HEK293T (cell line): ENCODE measurements at regions not wholly inside any gene's neighbourhood (a gene's known extent, or its start where the extent isn't known, plus 50 kb on each side); places are given as distances from the start of the nearest gene placed in this dataset.

ENCODE experiments used
- ARNT ChIP-seq: fragments of 450-650 bp; IDR thresholded peaks from 2 replicates; pipeline ENCODE4 v1.6.1; 2017; ENCODE audit warnings: mild to moderate bottlenecking
- ELF4 ChIP-seq: fragments of 450-650 bp; IDR thresholded peaks from 2 replicates; pipeline ENCODE4 v1.6.1; 2017; ENCODE audit warnings: antibody characterized with exemption
- FOXM1 ChIP-seq: fragments of 450-650 bp; IDR thresholded peaks from 2 replicates; pipeline ENCODE4 v1.6.1; 2017; ENCODE audit warnings: mild to moderate bottlenecking, borderline replicate concordance
- HDGF ChIP-seq: fragments of 450-650 bp; IDR thresholded peaks from 2 replicates; pipeline ENCODE4 v1.6.1; 2017; ENCODE audit warnings: antibody characterized with exemption, borderline replicate concordance
- LEF1 ChIP-seq: fragments of 450-650 bp; IDR thresholded peaks from 2 replicates; pipeline ENCODE4 v1.6.1; 2017; ENCODE audit warnings: mild to moderate bottlenecking, borderline replicate concordance
- TARDBP ChIP-seq: fragments of 450-650 bp; IDR thresholded peaks from 2 replicates; pipeline ENCODE4 v1.6.1; 2016

DNA sequence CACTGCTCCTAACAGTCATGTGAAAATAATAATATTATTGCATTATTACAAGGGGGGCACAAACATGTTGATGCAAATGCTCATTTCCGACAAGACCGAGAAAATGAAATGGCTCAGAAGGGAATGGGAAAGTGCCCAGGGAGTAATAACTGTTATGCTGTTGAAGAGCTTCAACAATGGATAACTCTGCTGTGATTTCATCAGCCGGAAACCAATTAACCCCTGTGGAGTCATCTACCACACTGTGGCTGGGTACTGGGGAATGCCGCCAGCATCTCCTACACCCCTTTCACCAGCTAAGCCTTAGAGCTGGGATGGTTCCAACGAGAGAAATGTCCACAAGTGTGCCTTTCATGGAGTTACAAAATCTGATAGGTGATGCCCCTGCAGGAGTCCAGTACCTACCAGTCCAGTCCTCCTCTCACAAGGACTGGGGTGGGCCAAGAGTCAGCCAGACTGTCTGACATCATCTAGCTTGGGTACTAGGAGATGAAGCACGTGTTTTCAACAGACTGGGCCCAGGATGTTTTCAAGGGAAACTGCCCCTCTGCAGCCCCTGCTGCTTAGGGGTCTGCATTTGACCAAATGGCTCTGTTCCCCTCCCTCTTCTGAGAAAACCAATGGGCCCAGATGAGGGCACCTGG, 509.3 kb upstream of the CCDC196 start:
- TF ChIP-seq ELF4 (no peak), TARDBP (no peak), HDGF (no peak), FOXM1 (no peak), LEF1 (no peak), ARNT (no peak)
